ENCODE measurements at regions not wholly inside any gene's neighbourhood (a gene's known extent, or its start where the extent isn't known, plus 50 kb on each side); places are given as distances from the start of the nearest gene placed in this dataset.

- no peak for TF ChIP-seq CTCF (IDR thresholded peaks at IDR 0.05; ENCODE audit: unreplicated experiment)
- H3K9me3 Mint-ChIP-seq, result no peaks in the 10 kb centered on the region
- H3K27me3 Mint-ChIP-seq (ENCODE audit: low read depth), result no peaks in the 10 kb centered on the region
- DNase-seq (ENCODE audit: low spot score in 2 of 2, unreplicated experiment in 2 of 2), result no peak
- H3K4me1 Mint-ChIP-seq, result no peaks in the 10 kb centered on the region
- no peak overlapping the region for H3K27ac Mint-ChIP-seq
- no peak overlapping the region for H3K4me3 Mint-ChIP-seq
- no peaks in the 10 kb centered on the region for H3K36me3 Mint-ChIP-seq
These were observed 157.1 kb upstream of the PRSS58 start for GRCh38 chr7:142414915-142415314.

- no peaks in the 10 kb centered on the region for H3K4me1 Mint-ChIP-seq
- DNase-seq (ENCODE audit: low spot score in 2 of 2, unreplicated experiment in 2 of 2), result no peak
- no peak overlapping the region for H3K4me3 Mint-ChIP-seq
- H3K36me3 Mint-ChIP-seq, result no peaks in the 10 kb centered on the region
- H3K27ac Mint-ChIP-seq, result no peak overlapping the region
- H3K27me3 Mint-ChIP-seq (ENCODE audit: low read depth), result no peaks in the 10 kb centered on the region
- TF ChIP-seq CTCF (IDR thresholded peaks at IDR 0.05; ENCODE audit: unreplicated experiment), result no peak
- H3K9me3 Mint-ChIP-seq, result no peaks in the 10 kb centered on the region
These were observed 156.3 kb upstream of the PRSS58 start for GRCh38 chr7:142414135-142414534.

- H3K4me3 Mint-ChIP-seq, result no peak overlapping the region
- no peak for DNase-seq (ENCODE audit: low spot score in 2 of 2, unreplicated experiment in 2 of 2)
- no peak overlapping the region for H3K27ac Mint-ChIP-seq
- H3K27me3 Mint-ChIP-seq (ENCODE audit: low read depth), result no peaks in the 10 kb centered on the region
- H3K9me3 Mint-ChIP-seq, result no peaks in the 10 kb centered on the region
- no peaks in the 10 kb centered on the region for H3K4me1 Mint-ChIP-seq
- TF ChIP-seq CTCF (IDR thresholded peaks at IDR 0.05; ENCODE audit: unreplicated experiment), result no peak
- no peaks in the 10 kb centered on the region for H3K36me3 Mint-ChIP-seq
These were observed 155.6 kb upstream of the PRSS58 start for GRCh38 chr7:142413280-142414000.

- DNase-seq (ENCODE audit: low spot score in 2 of 2, unreplicated experiment in 2 of 2), result no peak
- Mint-ChIP-seq H3K4me1 (no peaks in the 10 kb centered on the region), H3K9me3 (no peaks in the 10 kb centered on the region), H3K27me3 (ENCODE audit: low read depth) (no peaks in the 10 kb centered on the region), H3K36me3 (no peaks in the 10 kb centered on the region), H3K4me3 (no peak overlapping the region), H3K27ac (no peak overlapping the region)
- peak; percentile 41 for TF ChIP-seq CTCF (IDR thresholded peaks at IDR 0.05; ENCODE audit: unreplicated experiment)
These were observed 154.8 kb upstream of the PRSS58 start for GRCh38 chr7:142412551-142413193.

GRCh38 chr7:142409471-142409870, 151.6 kb upstream of the PRSS58 start:
- no peak overlapping the region for H3K27ac Mint-ChIP-seq
- H3K36me3 Mint-ChIP-seq, result no peaks in the 10 kb centered on the region
- no peak for TF ChIP-seq CTCF (IDR thresholded peaks at IDR 0.05; ENCODE audit: unreplicated experiment)
- H3K9me3 Mint-ChIP-seq, result no peaks in the 10 kb centered on the region
- no peaks in the 10 kb centered on the region for H3K27me3 Mint-ChIP-seq (ENCODE audit: low read depth)
- no peak for DNase-seq (ENCODE audit: low spot score in 2 of 2, unreplicated experiment in 2 of 2)
- H3K4me1 Mint-ChIP-seq, result no peaks in the 10 kb centered on the region
- no peak overlapping the region for H3K4me3 Mint-ChIP-seq

Measured in mesothelial cell of epicardium (in vitro differentiated cells).